NCI-H82 (cell line): ENCODE measurements at regions not wholly inside any gene's neighbourhood (a gene's known extent, or its start where the extent isn't known, plus 50 kb on each side); places are given as distances from the start of the nearest gene placed in this dataset.
"Not testable (repeated sequence)": the region's sequence is repeated elsewhere in the genome, so short reads cannot be mapped to it uniquely, and the experiment has no call there.

Experiments used
- DNase-seq: peaks from one replicate; lab custom pipeline; 2025; lab: John Stamatoyannopoulos, UW

GRCh38 chr5:29161399-29162291 is 2031.8 kb upstream of the CDH6 start:
- DNase-seq: peak; percentile 52

GRCh38 chr5:29157975-29158374 is 2035.5 kb upstream of the CDH6 start:
- DNase-seq: no peak

GRCh38 chr5:29150840-29151239 is 2042.6 kb upstream of the CDH6 start:
- no peak for DNase-seq

- no peak for DNase-seq
Observed at GRCh38 chr5:29148581-29148980, 2044.9 kb upstream of the CDH6 start.

- no peak for DNase-seq
Observed at GRCh38 chr5:29148073-29148472, 2045.4 kb upstream of the CDH6 start.

- peak; percentile 81 for DNase-seq
Observed at GRCh38 chr5:29143266-29143665, 2050.2 kb upstream of the CDH6 start.

- no peak for DNase-seq
Observed at GRCh38 chr5:29134418-29134817, 2059.1 kb upstream of the CDH6 start.

GRCh38 chr5:29131285-29131684 is 2062.2 kb upstream of the CDH6 start:
- no peak for DNase-seq

GRCh38 chr5:29130786-29131185 is 2062.7 kb upstream of the CDH6 start:
- no peak for DNase-seq

GRCh38 chr5:29127524-29128156 is 2065.8 kb upstream of the CDH6 start:
- not testable (repeated sequence) for DNase-seq

GRCh38 chr5:29126462-29126861 is 2067.0 kb upstream of the CDH6 start:
- DNase-seq: not testable (repeated sequence)

GRCh38 chr5:29122306-29122705 is 2071.2 kb upstream of the CDH6 start:
- DNase-seq: peak; percentile 57

GRCh38 chr5:29114331-29114768 is 2076.0 kb upstream of the CDH9 start:
- DNase-seq: no peak

- DNase-seq: no peak
Observed at GRCh38 chr5:29113516-29113915, 2075.1 kb upstream of the CDH9 start.

- no peak for DNase-seq
Observed at GRCh38 chr5:29099585-29099984, 2061.2 kb upstream of the CDH9 start.

GRCh38 chr5:29089591-29090130 is 2051.3 kb upstream of the CDH9 start:
- no peak for DNase-seq

- DNase-seq: peak; percentile 4
Observed at GRCh38 chr5:29085142-29085541, 2046.8 kb upstream of the CDH9 start.

- DNase-seq: no peak
Observed at GRCh38 chr5:29079771-29080170, 2041.4 kb upstream of the CDH9 start.

GRCh38 chr5:29077451-29077850 is 2039.1 kb upstream of the CDH9 start:
- DNase-seq: no peak

- DNase-seq: no peak
Observed at GRCh38 chr5:29069104-29069402, 2030.7 kb upstream of the CDH9 start.

- DNase-seq: no peak
Observed at GRCh38 chr5:29061381-29061780, 2023.0 kb upstream of the CDH9 start.

GRCh38 chr5:29054694-29055093 is 2016.3 kb upstream of the CDH9 start:
- DNase-seq: no peak

GRCh38 chr5:29054282-29054681 is 2015.9 kb upstream of the CDH9 start:
- no peak for DNase-seq
